ENCODE measurements at regions not wholly inside any gene's neighbourhood (a gene's known extent, or its start where the extent isn't known, plus 50 kb on each side); places are given as distances from the start of the nearest gene placed in this dataset.

DNA sequence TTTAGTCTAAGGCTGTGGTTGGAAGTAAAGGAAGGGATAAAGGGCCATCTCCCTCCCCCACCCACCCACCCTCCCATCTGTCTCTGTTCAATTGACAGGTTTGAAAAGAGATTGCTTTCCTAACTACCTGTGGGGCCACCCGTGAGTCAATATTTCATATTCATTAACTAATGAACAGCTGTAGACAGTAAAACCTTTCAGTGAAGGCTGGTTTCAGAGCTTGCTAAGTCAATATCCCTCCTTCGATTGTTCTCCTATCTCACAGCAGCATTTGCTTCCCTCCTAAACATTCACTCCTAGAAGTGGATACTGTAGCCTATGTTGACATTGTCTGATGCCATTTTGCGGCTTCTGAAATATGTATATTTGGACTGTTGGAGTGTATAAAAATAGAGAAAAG, 85.9 kb upstream of the SYNPR start:
- Histone ChIP-seq H3K4me3 (ENCODE audit: low read depth, low read length) (no peak overlapping the region), H4K12ac (ENCODE audit: low read depth, low read length) (no peak overlapping the region), H3K14ac (ENCODE audit: low read length) (no peak overlapping the region), H3K9me3 (ENCODE audit: insufficient read depth, low read depth, low read length) (no peaks in the 10 kb centered on the region), H4K8ac (ENCODE audit: low read depth, low read length) (no peak overlapping the region), H2AK5ac (ENCODE audit: low read length) (no peak overlapping the region), H3K18ac (ENCODE audit: low read length) (no peak overlapping the region), H3K79me1 (ENCODE audit: low read length) (no peaks in the 10 kb centered on the region), H3K4ac (ENCODE audit: low read depth, low read length) (no peak overlapping the region), H3K27ac (ENCODE audit: low read depth, low read length) (no peak overlapping the region), H2BK12ac (ENCODE audit: low read length) (no peak overlapping the region), H4K91ac (ENCODE audit: low read depth, low read length) (no peak overlapping the region), H3K23ac (ENCODE audit: low read length) (no peak overlapping the region), H3K4me1 (ENCODE audit: control insufficient read depth in 1 of 2, insufficient read depth in 2 of 2, low read length in 2 of 2) (no peaks in the 10 kb centered on the region), H3K36me3 (ENCODE audit: control insufficient read depth in 1 of 2, insufficient read depth in 2 of 2, low read length in 2 of 2) (no peaks in the 10 kb centered on the region), H3K9ac (ENCODE audit: low read length) (no peak overlapping the region), H2BK5ac (ENCODE audit: low read depth, low read length, poor library complexity) (no peak overlapping the region), H3K27me3 (ENCODE audit: insufficient read depth, low read length) (no peaks in the 10 kb centered on the region), H3K4me2 (ENCODE audit: low read length) (no peak overlapping the region), H3K79me2 (ENCODE audit: control insufficient read depth, insufficient read depth, low read length, poor library complexity) (no peaks in the 10 kb centered on the region), H2BK120ac (ENCODE audit: insufficient read depth, low read length, poor library complexity) (no peak overlapping the region), H2AFZ (ENCODE audit: insufficient read depth, low read length, poor library complexity) (no peak overlapping the region)
- no CpG with 5 or more reads among the region's 3 CpGs for WGBS (ENCODE audit: extremely low coverage, insufficient coverage, insufficient read length)
- DNase-seq: no peak

DNA sequence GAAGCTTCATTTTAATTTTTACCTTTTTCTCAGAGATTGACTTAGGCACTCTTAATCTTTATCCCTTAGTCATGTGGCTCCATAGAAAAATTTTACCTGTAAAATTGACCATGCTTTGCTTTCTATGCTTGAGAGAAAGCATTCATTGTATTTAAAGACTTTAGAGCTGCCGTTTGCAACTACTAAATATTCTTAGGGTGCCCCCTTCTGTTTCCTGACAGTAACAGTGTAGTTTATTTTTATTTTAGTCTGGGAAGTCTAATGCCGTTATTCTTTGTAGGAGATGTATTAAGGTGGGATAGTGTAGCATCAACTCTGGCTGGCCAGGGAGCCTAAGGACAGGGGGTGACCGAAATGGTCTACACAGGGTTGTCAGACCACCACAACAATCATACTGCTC, 84.5 kb upstream of the SYNPR start:
- Histone ChIP-seq H3K4me2 (ENCODE audit: low read length) (no peak overlapping the region), H4K91ac (ENCODE audit: low read depth, low read length) (no peak overlapping the region), H4K8ac (ENCODE audit: low read depth, low read length) (no peak overlapping the region), H4K12ac (ENCODE audit: low read depth, low read length) (no peak overlapping the region), H2AFZ (ENCODE audit: insufficient read depth, low read length, poor library complexity) (no peak overlapping the region), H3K14ac (ENCODE audit: low read length) (no peak overlapping the region), H3K4me1 (ENCODE audit: control insufficient read depth in 1 of 2, insufficient read depth in 2 of 2, low read length in 2 of 2) (no peaks in the 10 kb centered on the region), H3K9ac (ENCODE audit: low read length) (no peak overlapping the region), H3K23ac (ENCODE audit: low read length) (no peak overlapping the region), H3K79me1 (ENCODE audit: low read length) (no peaks in the 10 kb centered on the region), H2BK120ac (ENCODE audit: insufficient read depth, low read length, poor library complexity) (no peak overlapping the region), H3K36me3 (ENCODE audit: control insufficient read depth in 1 of 2, insufficient read depth in 2 of 2, low read length in 2 of 2) (no peaks in the 10 kb centered on the region), H2AK5ac (ENCODE audit: low read length) (no peak overlapping the region), H2BK5ac (ENCODE audit: low read depth, low read length, poor library complexity) (no peak overlapping the region), H3K18ac (ENCODE audit: low read length) (no peak overlapping the region), H2BK12ac (ENCODE audit: low read length) (no peak overlapping the region), H3K4ac (ENCODE audit: low read depth, low read length) (no peak overlapping the region), H3K79me2 (ENCODE audit: control insufficient read depth, insufficient read depth, low read length, poor library complexity) (no peaks in the 10 kb centered on the region), H3K4me3 (ENCODE audit: low read depth, low read length) (no peak overlapping the region), H3K27ac (ENCODE audit: low read depth, low read length) (no peak overlapping the region), H3K27me3 (ENCODE audit: insufficient read depth, low read length) (no peaks in the 10 kb centered on the region), H3K9me3 (ENCODE audit: insufficient read depth, low read depth, low read length) (no peaks in the 10 kb centered on the region)
- no CpG with 5 or more reads among the region's 3 CpGs for WGBS (ENCODE audit: extremely low coverage, insufficient coverage, insufficient read length)
- peak in 1 of 2 donors; percentile 38 for DNase-seq

DNA sequence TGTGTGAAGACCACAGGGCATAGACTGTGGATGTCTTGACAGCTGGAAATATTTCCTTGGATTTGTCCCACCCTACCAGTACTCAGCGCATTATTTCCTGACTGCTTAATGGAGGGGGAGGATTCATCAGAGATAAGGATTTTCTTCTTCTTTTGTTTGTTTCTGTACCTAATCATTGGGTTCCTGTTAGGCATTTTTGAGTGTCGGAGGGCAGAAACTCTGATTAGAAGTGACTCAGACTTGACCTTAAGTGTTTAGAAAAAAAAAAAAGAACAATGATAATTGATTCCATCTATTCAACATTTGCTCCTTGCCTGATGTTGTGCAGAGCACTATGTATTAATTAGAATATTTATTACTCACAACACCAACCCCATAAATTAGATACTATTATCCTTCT, 78.5 kb upstream of the SYNPR start:
- Histone ChIP-seq H3K79me1 (ENCODE audit: low read length) (no peaks in the 10 kb centered on the region), H4K12ac (ENCODE audit: low read depth, low read length) (no peak overlapping the region), H3K4ac (ENCODE audit: low read depth, low read length) (no peak overlapping the region), H3K9me3 (ENCODE audit: insufficient read depth, low read depth, low read length) (no peaks in the 10 kb centered on the region), H3K27ac (ENCODE audit: low read depth, low read length) (no peak overlapping the region), H4K8ac (ENCODE audit: low read depth, low read length) (no peak overlapping the region), H3K9ac (ENCODE audit: low read length) (no peak overlapping the region), H3K4me3 (ENCODE audit: low read depth, low read length) (no peak overlapping the region), H3K18ac (ENCODE audit: low read length) (no peak overlapping the region), H3K27me3 (ENCODE audit: insufficient read depth, low read length) (no peaks in the 10 kb centered on the region), H2BK12ac (ENCODE audit: low read length) (no peak overlapping the region), H4K91ac (ENCODE audit: low read depth, low read length) (no peak overlapping the region), H3K23ac (ENCODE audit: low read length) (no peak overlapping the region), H2AFZ (ENCODE audit: insufficient read depth, low read length, poor library complexity) (no peak overlapping the region), H3K79me2 (ENCODE audit: control insufficient read depth, insufficient read depth, low read length, poor library complexity) (no peaks in the 10 kb centered on the region), H2BK5ac (ENCODE audit: low read depth, low read length, poor library complexity) (no peak overlapping the region), H2AK5ac (ENCODE audit: low read length) (no peak overlapping the region), H3K36me3 (ENCODE audit: control insufficient read depth in 1 of 2, insufficient read depth in 2 of 2, low read length in 2 of 2) (no peaks in the 10 kb centered on the region), H2BK120ac (ENCODE audit: insufficient read depth, low read length, poor library complexity) (no peak overlapping the region), H3K14ac (ENCODE audit: low read length) (no peak overlapping the region), H3K4me2 (ENCODE audit: low read length) (no peak overlapping the region), H3K4me1 (ENCODE audit: control insufficient read depth in 1 of 2, insufficient read depth in 2 of 2, low read length in 2 of 2) (no peaks in the 10 kb centered on the region)
- no peak for DNase-seq
- no CpG with 5 or more reads among the region's 2 CpGs for WGBS (ENCODE audit: extremely low coverage, insufficient coverage, insufficient read length)

DNA sequence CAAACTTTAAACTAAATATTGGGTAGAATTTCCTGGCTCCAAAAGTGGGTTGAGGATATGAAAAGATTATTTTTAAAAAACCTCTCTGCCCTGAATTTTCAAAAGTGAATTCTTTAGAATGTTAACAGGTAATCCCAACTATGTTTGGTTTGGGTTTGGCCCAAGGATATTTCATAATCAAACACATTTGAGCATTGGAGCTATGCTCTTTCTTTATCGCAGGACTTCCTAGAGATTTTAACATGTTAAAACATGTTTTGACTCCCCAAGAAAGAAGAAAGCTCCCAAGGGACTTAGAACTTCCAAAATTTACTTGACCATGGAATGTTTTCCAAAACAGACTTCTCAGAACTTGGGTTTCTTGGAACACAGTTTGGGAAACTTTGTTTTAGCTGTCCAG, 75.6 kb upstream of the SYNPR start:
- no peak overlapping the region for H3K14ac ChIP-seq (ENCODE audit: low read length)
- H4K8ac ChIP-seq (ENCODE audit: low read depth, low read length): no peak overlapping the region
- H4K91ac ChIP-seq (ENCODE audit: low read depth, low read length): no peak overlapping the region
- no peak overlapping the region for H2AK5ac ChIP-seq (ENCODE audit: low read length)
- no peaks in the 10 kb centered on the region for H3K79me2 ChIP-seq (ENCODE audit: control insufficient read depth, insufficient read depth, low read length, poor library complexity)
- H3K4me2 ChIP-seq (ENCODE audit: low read length): no peak overlapping the region
- H3K4me1 ChIP-seq (ENCODE audit: control insufficient read depth in 1 of 2, insufficient read depth in 2 of 2, low read length in 2 of 2): no peaks in the 10 kb centered on the region
- H3K4ac ChIP-seq (ENCODE audit: low read depth, low read length): no peak overlapping the region
- H3K23ac ChIP-seq (ENCODE audit: low read length): no peak overlapping the region
- H3K4me3 ChIP-seq (ENCODE audit: low read depth, low read length): no peak overlapping the region
- H2AFZ ChIP-seq (ENCODE audit: insufficient read depth, low read length, poor library complexity): no peak overlapping the region
- no peak overlapping the region for H2BK12ac ChIP-seq (ENCODE audit: low read length)
- H3K18ac ChIP-seq (ENCODE audit: low read length): no peak overlapping the region
- WGBS (ENCODE audit: extremely low coverage, insufficient coverage, insufficient read length): no CpG with 5 or more reads among the region's 1 CpG
- H3K36me3 ChIP-seq (ENCODE audit: control insufficient read depth in 1 of 2, insufficient read depth in 2 of 2, low read length in 2 of 2): no peaks in the 10 kb centered on the region
- H2BK120ac ChIP-seq (ENCODE audit: insufficient read depth, low read length, poor library complexity): no peak overlapping the region
- no peak overlapping the region for H3K27ac ChIP-seq (ENCODE audit: low read depth, low read length)
- no peaks in the 10 kb centered on the region for H3K27me3 ChIP-seq (ENCODE audit: insufficient read depth, low read length)
- H3K79me1 ChIP-seq (ENCODE audit: low read length): no peaks in the 10 kb centered on the region
- no peak for DNase-seq
- no peaks in the 10 kb centered on the region for H3K9me3 ChIP-seq (ENCODE audit: insufficient read depth, low read depth, low read length)
- H4K12ac ChIP-seq (ENCODE audit: low read depth, low read length): no peak overlapping the region
- H2BK5ac ChIP-seq (ENCODE audit: low read depth, low read length, poor library complexity): no peak overlapping the region
- H3K9ac ChIP-seq (ENCODE audit: low read length): no peak overlapping the region

All from trophoblast cell (in vitro differentiated cells and primary cell).